PC-9 (cell line): ENCODE measurements at regions not wholly inside any gene's neighbourhood (a gene's known extent, or its start where the extent isn't known, plus 50 kb on each side); places are given as distances from the start of the nearest gene placed in this dataset.

Source experiments
- CTCF ChIP-seq: fragments of 200-600 bp; sonication (generic); conservative IDR thresholded peaks from 2 replicates; pipeline ENCODE4 v1.6.1; 2017; ENCODE audit warnings: mixed run types, antibody characterized with exemption, mild to moderate bottlenecking, moderate library complexity
- EZH2 ChIP-seq: fragments of 200-600 bp; sonication (generic); IDR thresholded peaks from 2 replicates; pipeline ENCODE4 v1.8.0; 2017; ENCODE audit warnings: antibody characterized with exemption, low read depth

GRCh38 chrX:11998944-11999343 lies 139.3 kb upstream of the FRMPD4 start:
- TF ChIP-seq CTCF (no peak), EZH2 (no peak)
